Endothelial cell of umbilical vein (primary cell): ENCODE measurements at regions not wholly inside any gene's neighbourhood (a gene's known extent, or its start where the extent isn't known, plus 50 kb on each side); places are given as distances from the start of the nearest gene placed in this dataset.

Source experiments
- BruUV-seq: library from RNA; stranded (reverse); fragments of 400-500 nt; replicated peaks from 2 replicates; lab custom pipeline; 2021; lab: Mats Ljungman, UMichigan
- CTCF ChIA-PET: fragments of 300-600, 350-600 bp; sonication (Branson Sonifier 250); formaldehyde crosslinking; loops from one replicate; lab custom pipeline; 2021; ENCODE audit warnings: antibody characterized with exemption, inconsistent platforms; lab: Charles Lee
- POLR2A ChIA-PET: fragments of 300-600, 350-600 bp; sonication (Branson Sonifier 250); formaldehyde crosslinking; loops from one replicate; lab custom pipeline; 2021; ENCODE audit warnings: antibody characterized with exemption, inconsistent platforms; lab: Charles Lee
- DNase-seq: peaks from one replicate; pipeline ENCODE4 v3.0.0-alpha.2; 2011; ENCODE audit warnings: low read depth, low spot score
- FAIRE-seq: peaks from 2 replicates; lab custom pipeline; 2011; peaks lifted over from hg19 to GRCh38; lab: Jason Lieb, UNC
- H2AFZ ChIP-seq: 2 replicates; pipeline ENCODE4 v1.6.0; 2012; ENCODE audit warnings: low read depth, low read length, control low read depth, inconsistent platforms
- H3K27ac ChIP-seq: 2 replicates; pipeline ENCODE4 v1.5.1; 2011; ENCODE audit warnings: low read depth, mild to moderate bottlenecking, control low read depth, low read length, moderate library complexity; ENCODE audit not compliant: insufficient read depth
- H3K27me3 ChIP-seq, 2 experiments: 2 replicates each; pipeline versions ENCODE4 v1.6.0 to v1.6.1; 2011; ENCODE audit warnings: low read length in 2 of 2, mixed read lengths in 1 of 2; ENCODE audit not compliant: control insufficient read depth in 2 of 2, insufficient read depth in 2 of 2
- H3K36me3 ChIP-seq, 2 experiments: 2 replicates in 1 of 2; 3 replicates in 1 of 2; pipeline ENCODE4 v1.5.1; 2011; ENCODE audit warnings: low read length in 2 of 2, mild to moderate bottlenecking in 1 of 2, moderate library complexity in 1 of 2; ENCODE audit not compliant: control insufficient read depth in 2 of 2, insufficient read depth in 2 of 2; ENCODE audit errors: extremely low read depth in 1 of 2
- H3K4me1 ChIP-seq: 3 replicates; pipeline ENCODE4 v1.5.1; 2011; ENCODE audit warnings: mild to moderate bottlenecking, low read length; ENCODE audit not compliant: control insufficient read depth, insufficient read depth; ENCODE audit errors: extremely low read depth
- H3K4me2 ChIP-seq: 2 replicates; pipeline ENCODE4 v1.6.1; 2011; ENCODE audit warnings: low read length, control low read depth, mixed read lengths; ENCODE audit not compliant: insufficient read depth
- H3K4me3 ChIP-seq, 3 experiments: fragments of 200-600 bp in 1 of 3; sonication (generic), shearing (Covaris generic) in 1 of 3; replicated peaks in 1 of 3; 2 replicates each; pipeline ENCODE4 v1.5.1; 2011 to 2016; ENCODE audit warnings: control low read depth in 3 of 3, low read length in 3 of 3, mild to moderate bottlenecking in 2 of 3, inconsistent platforms in 1 of 3, low read depth in 1 of 3, moderate library complexity in 1 of 3; ENCODE audit not compliant: insufficient read depth in 1 of 3
- H3K79me2 ChIP-seq: 2 replicates; pipeline ENCODE4 v1.6.0; 2012; ENCODE audit warnings: low read length, inconsistent platforms; ENCODE audit not compliant: control insufficient read depth, insufficient read depth
- H3K9ac ChIP-seq: replicated peaks from 2 replicates; pipeline ENCODE3; 2011; ENCODE audit warnings: low read length, control low read depth; ENCODE audit not compliant: insufficient read depth; ENCODE audit errors: extremely low read depth
- H3K9me1 ChIP-seq: replicated peaks from 3 replicates; pipeline ENCODE4 v1.6.0; 2011; ENCODE audit warnings: mild to moderate bottlenecking, low read length; ENCODE audit not compliant: control insufficient read depth, insufficient read depth; ENCODE audit errors: extremely low read depth
- H3K9me3 ChIP-seq: replicated peaks from 2 replicates; pipeline ENCODE4 v1.5.1; 2012; ENCODE audit warnings: low read length, inconsistent platforms; ENCODE audit not compliant: control insufficient read depth, insufficient read depth
- H4K20me1 ChIP-seq: replicated peaks from 2 replicates; pipeline ENCODE3; 2011; ENCODE audit warnings: mild to moderate bottlenecking, low read length; ENCODE audit not compliant: control insufficient read depth, insufficient read depth; ENCODE audit errors: extremely low read depth
- EZH2 ChIP-seq: IDR thresholded peaks from 2 replicates; pipeline ENCODE4 v1.6.1; 2012; ENCODE audit warnings: borderline replicate concordance, low read depth, mild to moderate bottlenecking, moderate library complexity, low read length, inconsistent platforms; ENCODE audit not compliant: severe bottlenecking
- FOS ChIP-seq: IDR thresholded peaks from 2 replicates; pipeline ENCODE4 v1.6.1; 2011; ENCODE audit warnings: mild to moderate bottlenecking, low read length, moderate library complexity, borderline replicate concordance; ENCODE audit not compliant: insufficient read depth
- GATA2 ChIP-seq: IDR thresholded peaks from 2 replicates; pipeline ENCODE4 v1.7.0; 2011; ENCODE audit warnings: low read depth, mild to moderate bottlenecking, moderate library complexity, mixed read lengths, low read length; ENCODE audit not compliant: insufficient read length, insufficient read depth
- JUN ChIP-seq: IDR thresholded peaks from 2 replicates; pipeline ENCODE4 v1.6.1; 2011; ENCODE audit warnings: borderline replicate concordance, low read depth; ENCODE audit not compliant: insufficient read length, insufficient read depth
- MAX ChIP-seq: IDR thresholded peaks from 2 replicates; pipeline ENCODE4 v1.6.1; 2011; ENCODE audit not compliant: insufficient read depth, insufficient read length
- MYC ChIP-seq: IDR thresholded peaks from one replicate; pipeline ENCODE4 v1.6.1; 2011; ENCODE audit warnings: mild to moderate bottlenecking, low read depth, low read length
- POLR2A ChIP-seq: IDR thresholded peaks from 2 replicates; pipeline ENCODE4 v1.6.1; 2012; ENCODE audit warnings: low read depth, mild to moderate bottlenecking, control low read depth, low read length
- POLR2AphosphoS5 ChIP-seq: IDR thresholded peaks from 2 replicates; pipeline ENCODE4 v1.6.1; 2012; ENCODE audit warnings: low read depth, mild to moderate bottlenecking, control low read depth, low read length, moderate library complexity; ENCODE audit not compliant: insufficient read depth
- dilution Hi-C: fragments of 300-500 bp; cut with MboI; formaldehyde crosslinking; loops from one replicate; pipeline ENCODE4 v1.15.0; 2019; ENCODE audit warnings: low sequenced_read_pairs; ENCODE audit not compliant: extremely low pct_ligation_motif_present
- intact Hi-C: fragments of 100-400 bp; cut with micrococcal nuclease; formaldehyde crosslinking; loops from one replicate; pipeline ENCODE4 v1.10.0; 2022
- TF ChIP-seq, protein P1 (sequence below), 2 donors: IDR thresholded peaks; 1 replicate in 1 of 2; 2 replicates in 1 of 2; pipeline ENCODE4 v1.5.1; 2011; ENCODE audit warnings: low read length in 2 of 2, mild to moderate bottlenecking in 2 of 2, moderate library complexity in 2 of 2, control low read depth in 1 of 2, inconsistent platforms in 1 of 2, low read depth in 1 of 2; ENCODE audit not compliant: insufficient read depth in 1 of 2; ENCODE audit errors: extremely low read depth in 1 of 2

DNA sequence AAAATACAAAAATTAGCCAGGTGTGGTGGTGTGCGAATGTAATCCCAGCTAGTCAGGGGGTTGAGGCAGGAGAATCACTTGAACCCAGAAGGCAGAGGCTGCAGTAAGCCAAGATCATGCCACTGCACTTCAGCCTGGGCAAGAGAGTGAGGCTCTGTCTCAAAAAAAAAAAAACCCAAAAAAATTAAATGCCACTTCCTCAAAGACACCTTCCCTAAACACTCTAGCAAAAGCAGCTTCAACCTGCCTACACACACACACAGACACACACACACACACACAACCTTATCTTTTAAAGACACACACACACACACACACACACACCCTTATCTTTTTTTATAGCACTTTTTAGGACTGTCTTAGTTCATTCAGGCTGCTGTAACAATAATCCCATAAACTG lies 201.7 kb upstream of the PSMD7 start:
- dilution Hi-C loops: no loop called here
- BruUV-seq: no TSS peak
- H3K27ac ChIP-seq: no peak overlapping the region
- H3K27me3 ChIP-seq: no peaks in the 10 kb centered on the region
- H2AFZ ChIP-seq: no peak overlapping the region
- intact Hi-C loops: no loop called here
- no peak overlapping the region for H3K4me2 ChIP-seq
- FAIRE-seq (no peak), DNase-seq (no peak)
- no peaks in the 10 kb centered on the region for H4K20me1 ChIP-seq
- POLR2A ChIA-PET: no interaction called here
- no peaks in the 10 kb centered on the region for H3K36me3 ChIP-seq
- H3K4me3 ChIP-seq: no peak overlapping the region
- H3K4me1 ChIP-seq: no peaks in the 10 kb centered on the region
- CTCF ChIA-PET: no interaction called here
- TF ChIP-seq MYC (no peak), MAX (no peak), POLR2A (no peak), GATA2 (no peak), EZH2 (no peak), POLR2AphosphoS5 (no peak), JUN (no peak), FOS (no peak)
- TF ChIP-seq, protein P1, sequence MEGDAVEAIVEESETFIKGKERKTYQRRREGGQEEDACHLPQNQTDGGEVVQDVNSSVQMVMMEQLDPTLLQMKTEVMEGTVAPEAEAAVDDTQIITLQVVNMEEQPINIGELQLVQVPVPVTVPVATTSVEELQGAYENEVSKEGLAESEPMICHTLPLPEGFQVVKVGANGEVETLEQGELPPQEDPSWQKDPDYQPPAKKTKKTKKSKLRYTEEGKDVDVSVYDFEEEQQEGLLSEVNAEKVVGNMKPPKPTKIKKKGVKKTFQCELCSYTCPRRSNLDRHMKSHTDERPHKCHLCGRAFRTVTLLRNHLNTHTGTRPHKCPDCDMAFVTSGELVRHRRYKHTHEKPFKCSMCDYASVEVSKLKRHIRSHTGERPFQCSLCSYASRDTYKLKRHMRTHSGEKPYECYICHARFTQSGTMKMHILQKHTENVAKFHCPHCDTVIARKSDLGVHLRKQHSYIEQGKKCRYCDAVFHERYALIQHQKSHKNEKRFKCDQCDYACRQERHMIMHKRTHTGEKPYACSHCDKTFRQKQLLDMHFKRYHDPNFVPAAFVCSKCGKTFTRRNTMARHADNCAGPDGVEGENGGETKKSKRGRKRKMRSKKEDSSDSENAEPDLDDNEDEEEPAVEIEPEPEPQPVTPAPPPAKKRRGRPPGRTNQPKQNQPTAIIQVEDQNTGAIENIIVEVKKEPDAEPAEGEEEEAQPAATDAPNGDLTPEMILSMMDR (IDR thresholded peaks at IDR 0.05; ENCODE audit: extremely low read depth in 1 of 2, insufficient read depth in 1 of 2, low read depth in 1 of 2, low read length in 2 of 2): no peak
- H3K9me1 ChIP-seq: no peaks in the 10 kb centered on the region
- H3K79me2 ChIP-seq: no peaks in the 10 kb centered on the region
- no peak overlapping the region for H3K9ac ChIP-seq
- no peaks in the 10 kb centered on the region for H3K9me3 ChIP-seq
